DMS114 treated with DMSO at 0.1 percent for 48 hours (cell line): ENCODE measurements at regions not wholly inside any gene's neighbourhood (a gene's known extent, or its start where the extent isn't known, plus 50 kb on each side); places are given as distances from the start of the nearest gene placed in this dataset.

ENCODE experiments used
- DNase-seq: peaks from one replicate; lab custom pipeline; 2025; ENCODE audit not compliant: unreplicated experiment; lab: John Stamatoyannopoulos, UW

- DNase-seq, result no peak
Observed at GRCh38 chr10:121217331-121217730, 366.2 kb downstream of the WDR11 start.

- DNase-seq, result no peak
Observed at GRCh38 chr10:121221072-121221471, 369.9 kb downstream of the WDR11 start.

- no peak for DNase-seq
Observed at GRCh38 chr10:121221991-121222390, 370.8 kb downstream of the WDR11 start.

- no peak for DNase-seq
Observed at GRCh38 chr10:121222842-121223241, 371.7 kb downstream of the WDR11 start.

GRCh38 chr10:121231079-121231478 is 367.2 kb downstream of the FGFR2 start:
- DNase-seq, result no peak

GRCh38 chr10:121232494-121232893 is 365.8 kb downstream of the FGFR2 start:
- no peak for DNase-seq

- no peak for DNase-seq
Observed at GRCh38 chr10:121235692-121236091, 362.6 kb downstream of the FGFR2 start.

- DNase-seq, result no peak
Observed at GRCh38 chr10:121236621-121237020, 361.6 kb downstream of the FGFR2 start.

- no peak for DNase-seq
Observed at GRCh38 chr10:121237718-121238117, 360.5 kb downstream of the FGFR2 start.

GRCh38 chr10:121240011-121240410 is 358.2 kb downstream of the FGFR2 start:
- no peak for DNase-seq

GRCh38 chr10:121240556-121240955 is 357.7 kb downstream of the FGFR2 start:
- no peak for DNase-seq

- no peak for DNase-seq
Observed at GRCh38 chr10:121241337-121241736, 356.9 kb downstream of the FGFR2 start.

- DNase-seq, result no peak
Observed at GRCh38 chr10:121242741-121243608, 355.3 kb downstream of the FGFR2 start.

GRCh38 chr10:121243609-121244241 is 354.5 kb downstream of the FGFR2 start:
- DNase-seq, result no peak

GRCh38 chr10:121244818-121245217 is 353.4 kb downstream of the FGFR2 start:
- no peak for DNase-seq

- no peak for DNase-seq
Observed at GRCh38 chr10:121245754-121246153, 352.5 kb downstream of the FGFR2 start.

GRCh38 chr10:121248266-121248665 is 350.0 kb downstream of the FGFR2 start:
- no peak for DNase-seq

- DNase-seq, result no peak
Observed at GRCh38 chr10:121250995-121251764, 347.1 kb downstream of the FGFR2 start.

- DNase-seq, result no peak
Observed at GRCh38 chr10:121252756-121253155, 345.5 kb downstream of the FGFR2 start.

- DNase-seq, result no peak
Observed at GRCh38 chr10:121260377-121260776, 337.9 kb downstream of the FGFR2 start.

GRCh38 chr10:121261665-121262064 is 336.6 kb downstream of the FGFR2 start:
- DNase-seq, result no peak
